Progenitor cell of endocrine pancreas (in vitro differentiated cells): ENCODE measurements at regions not wholly inside any gene's neighbourhood (a gene's known extent, or its start where the extent isn't known, plus 50 kb on each side); places are given as distances from the start of the nearest gene placed in this dataset.
"Not testable (repeated sequence)": the region's sequence is repeated elsewhere in the genome, so short reads cannot be mapped to it uniquely, and the experiment has no call there.

Experiments
- DNase-seq: peaks from one replicate; pipeline ENCODE4 v3.0.0; 2021; ENCODE audit warnings: low spot score; ENCODE audit not compliant: unreplicated experiment
- H3K27ac Mint-ChIP-seq: 2 replicates; pipeline ENCODE4 v1.8.0; 2021; ENCODE audit warnings: mild to moderate bottlenecking, moderate library complexity, mixed read lengths
- H3K27me3 Mint-ChIP-seq: 2 replicates; pipeline ENCODE4 v1.8.0; 2021; ENCODE audit warnings: mixed read lengths
- H3K36me3 Mint-ChIP-seq: 2 replicates; pipeline ENCODE4 v1.8.0; 2022; ENCODE audit warnings: mixed read lengths; ENCODE audit not compliant: insufficient read depth
- H3K4me1 Mint-ChIP-seq: 2 replicates; pipeline ENCODE4 v1.8.0; 2021; ENCODE audit warnings: low read depth, mixed read lengths
- H3K4me3 Mint-ChIP-seq: 2 replicates; pipeline ENCODE4 v1.8.0; 2021; ENCODE audit warnings: low read depth, mild to moderate bottlenecking, moderate library complexity, mixed read lengths
- H3K9me3 Mint-ChIP-seq: 2 replicates; pipeline ENCODE4 v1.8.0; 2021; ENCODE audit warnings: low read depth, mixed read lengths
- TF ChIP-seq, protein P1 (sequence below): fragments of 200-600 bp; sonication (generic); IDR thresholded peaks from one replicate; pipeline ENCODE4 v1.5.0; 2021; ENCODE audit warnings: antibody characterized with exemption, mild to moderate bottlenecking; ENCODE audit not compliant: unreplicated experiment

DNA sequence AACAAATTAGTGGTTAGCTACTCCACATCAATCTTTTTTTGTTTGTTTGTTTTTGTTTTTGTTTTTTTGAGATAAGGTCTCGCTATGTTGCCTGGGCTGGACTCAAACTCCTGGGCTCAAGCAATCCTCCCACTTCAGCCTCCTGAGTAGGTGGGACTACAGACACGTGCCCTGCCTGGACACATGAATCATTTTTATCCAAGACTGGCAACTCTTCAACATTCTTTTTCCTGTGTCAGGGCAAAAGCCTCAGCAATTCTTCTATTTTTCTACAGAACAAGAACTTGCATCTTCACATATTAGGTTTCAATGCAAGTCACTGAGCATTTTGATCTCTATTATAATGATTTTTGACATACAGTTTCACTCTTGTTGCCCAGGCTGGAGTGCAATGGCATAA lies 76.8 kb upstream of the LRCH1 start:
- H3K9me3 Mint-ChIP-seq: peaks cover 3% of the 10 kb centered on the region
- no peaks in the 10 kb centered on the region for H3K27me3 Mint-ChIP-seq
- peaks cover 13% of the 10 kb centered on the region for H3K4me1 Mint-ChIP-seq
- no peak for DNase-seq
- H3K27ac Mint-ChIP-seq: no peak overlapping the region
- TF ChIP-seq, protein P1, sequence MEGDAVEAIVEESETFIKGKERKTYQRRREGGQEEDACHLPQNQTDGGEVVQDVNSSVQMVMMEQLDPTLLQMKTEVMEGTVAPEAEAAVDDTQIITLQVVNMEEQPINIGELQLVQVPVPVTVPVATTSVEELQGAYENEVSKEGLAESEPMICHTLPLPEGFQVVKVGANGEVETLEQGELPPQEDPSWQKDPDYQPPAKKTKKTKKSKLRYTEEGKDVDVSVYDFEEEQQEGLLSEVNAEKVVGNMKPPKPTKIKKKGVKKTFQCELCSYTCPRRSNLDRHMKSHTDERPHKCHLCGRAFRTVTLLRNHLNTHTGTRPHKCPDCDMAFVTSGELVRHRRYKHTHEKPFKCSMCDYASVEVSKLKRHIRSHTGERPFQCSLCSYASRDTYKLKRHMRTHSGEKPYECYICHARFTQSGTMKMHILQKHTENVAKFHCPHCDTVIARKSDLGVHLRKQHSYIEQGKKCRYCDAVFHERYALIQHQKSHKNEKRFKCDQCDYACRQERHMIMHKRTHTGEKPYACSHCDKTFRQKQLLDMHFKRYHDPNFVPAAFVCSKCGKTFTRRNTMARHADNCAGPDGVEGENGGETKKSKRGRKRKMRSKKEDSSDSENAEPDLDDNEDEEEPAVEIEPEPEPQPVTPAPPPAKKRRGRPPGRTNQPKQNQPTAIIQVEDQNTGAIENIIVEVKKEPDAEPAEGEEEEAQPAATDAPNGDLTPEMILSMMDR: no peak
- no peak overlapping the region for H3K4me3 Mint-ChIP-seq
- no peaks in the 10 kb centered on the region for H3K36me3 Mint-ChIP-seq

DNA sequence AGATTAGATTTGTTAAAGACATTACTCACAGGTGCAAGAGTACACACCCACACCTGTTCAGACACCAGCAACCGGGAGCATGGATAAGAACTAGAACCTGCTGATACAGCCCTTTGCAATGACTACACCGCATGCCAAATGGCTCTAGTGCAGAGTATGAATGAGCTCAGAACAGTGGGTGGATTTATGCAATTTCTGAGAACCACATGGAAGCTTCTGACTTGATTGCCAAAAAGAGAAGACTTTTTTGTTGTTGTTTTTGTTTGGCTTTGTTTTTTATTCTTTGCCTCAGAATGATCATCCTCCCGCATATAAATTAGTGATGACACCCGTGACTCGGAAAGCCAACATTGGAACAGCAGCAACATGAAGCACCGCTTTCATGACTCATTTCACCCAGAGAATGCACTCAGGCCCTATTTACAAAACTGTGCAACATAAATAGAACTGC lies 77.4 kb upstream of the LRCH1 start:
- Mint-ChIP-seq H3K36me3 (no peaks in the 10 kb centered on the region), H3K4me3 (no peak overlapping the region), H3K27me3 (no peaks in the 10 kb centered on the region), H3K9me3 (peaks cover 3% of the 10 kb centered on the region), H3K4me1 (peaks cover 13% of the 10 kb centered on the region), H3K27ac (no peak overlapping the region)
- no peak for DNase-seq
- TF ChIP-seq, protein P1: no peak

DNA sequence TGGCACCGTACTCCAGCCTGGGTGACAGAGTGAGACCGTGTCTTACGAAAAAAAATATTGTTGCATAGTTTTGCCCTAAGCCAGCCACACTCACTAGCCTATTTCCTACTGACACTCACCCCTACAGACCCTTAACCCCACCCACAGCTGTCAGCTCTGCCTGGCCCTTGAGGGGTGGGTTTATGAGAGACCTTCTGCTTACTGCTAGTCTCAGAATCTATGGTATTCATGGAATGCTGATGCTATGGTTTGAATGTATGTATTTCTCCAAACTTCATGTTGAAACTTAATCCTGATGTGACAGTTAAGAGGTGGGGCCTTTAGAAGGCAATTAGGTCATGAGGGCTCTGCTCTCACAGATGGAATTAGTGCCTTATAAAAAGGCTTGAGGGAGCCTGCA lies 79.2 kb upstream of the LRCH1 start:
- Mint-ChIP-seq H3K27me3 (no peaks in the 10 kb centered on the region), H3K4me1 (peaks cover 17% of the 10 kb centered on the region), H3K4me3 (no peak overlapping the region), H3K9me3 (peaks cover 3% of the 10 kb centered on the region), H3K27ac (no peak overlapping the region), H3K36me3 (no peaks in the 10 kb centered on the region)
- DNase-seq: no peak
- TF ChIP-seq, protein P1: no peak

DNA sequence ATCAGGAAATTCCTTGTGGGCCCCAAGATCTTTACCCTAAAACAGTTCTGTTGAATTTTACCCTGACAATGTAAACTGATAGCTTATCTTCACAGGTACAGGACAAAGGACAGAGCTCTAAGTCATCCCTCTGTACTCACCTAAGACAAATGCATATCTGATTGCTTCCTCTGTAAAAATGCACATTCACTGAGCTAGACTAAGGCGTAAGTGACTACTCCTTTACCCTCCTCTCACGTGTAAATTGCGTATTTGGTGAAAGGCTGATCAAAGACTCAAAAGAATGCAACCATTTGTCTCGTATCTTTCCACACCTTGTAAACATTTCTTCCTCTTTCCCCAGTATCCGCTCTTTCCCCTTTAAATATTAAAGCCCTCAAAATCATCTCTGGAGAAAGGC lies 80.6 kb upstream of the LRCH1 start:
- TF ChIP-seq, protein P1: no peak
- H3K27me3 Mint-ChIP-seq: no peaks in the 10 kb centered on the region
- H3K4me3 Mint-ChIP-seq: no peak overlapping the region
- no peaks in the 10 kb centered on the region for H3K9me3 Mint-ChIP-seq
- peak overlapping the region; percentile 10 for H3K27ac Mint-ChIP-seq
- peaks cover 17% of the 10 kb centered on the region for H3K4me1 Mint-ChIP-seq
- H3K36me3 Mint-ChIP-seq: no peaks in the 10 kb centered on the region
- no peak for DNase-seq

DNA sequence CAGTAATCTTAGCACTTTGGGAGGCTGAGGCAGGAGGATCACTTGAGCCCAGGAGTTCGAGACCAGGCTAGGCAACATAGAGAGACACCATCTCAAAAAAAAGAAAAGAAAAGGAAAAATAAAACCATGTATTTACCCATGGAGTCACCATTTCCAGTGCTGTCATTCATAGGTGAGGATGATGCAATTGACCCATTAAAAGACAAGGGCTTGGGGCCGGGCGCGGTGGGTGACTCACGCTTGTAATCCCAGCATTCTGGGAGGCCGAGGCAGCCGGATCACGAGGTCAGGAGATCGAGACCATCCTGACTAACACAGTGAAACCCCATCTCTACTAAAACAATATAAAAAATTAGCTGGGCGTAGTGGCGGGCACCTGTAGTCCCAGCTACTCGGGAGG lies 82.6 kb upstream of the RUBCNL start:
- not testable (repeated sequence) for H3K27ac Mint-ChIP-seq

DNA sequence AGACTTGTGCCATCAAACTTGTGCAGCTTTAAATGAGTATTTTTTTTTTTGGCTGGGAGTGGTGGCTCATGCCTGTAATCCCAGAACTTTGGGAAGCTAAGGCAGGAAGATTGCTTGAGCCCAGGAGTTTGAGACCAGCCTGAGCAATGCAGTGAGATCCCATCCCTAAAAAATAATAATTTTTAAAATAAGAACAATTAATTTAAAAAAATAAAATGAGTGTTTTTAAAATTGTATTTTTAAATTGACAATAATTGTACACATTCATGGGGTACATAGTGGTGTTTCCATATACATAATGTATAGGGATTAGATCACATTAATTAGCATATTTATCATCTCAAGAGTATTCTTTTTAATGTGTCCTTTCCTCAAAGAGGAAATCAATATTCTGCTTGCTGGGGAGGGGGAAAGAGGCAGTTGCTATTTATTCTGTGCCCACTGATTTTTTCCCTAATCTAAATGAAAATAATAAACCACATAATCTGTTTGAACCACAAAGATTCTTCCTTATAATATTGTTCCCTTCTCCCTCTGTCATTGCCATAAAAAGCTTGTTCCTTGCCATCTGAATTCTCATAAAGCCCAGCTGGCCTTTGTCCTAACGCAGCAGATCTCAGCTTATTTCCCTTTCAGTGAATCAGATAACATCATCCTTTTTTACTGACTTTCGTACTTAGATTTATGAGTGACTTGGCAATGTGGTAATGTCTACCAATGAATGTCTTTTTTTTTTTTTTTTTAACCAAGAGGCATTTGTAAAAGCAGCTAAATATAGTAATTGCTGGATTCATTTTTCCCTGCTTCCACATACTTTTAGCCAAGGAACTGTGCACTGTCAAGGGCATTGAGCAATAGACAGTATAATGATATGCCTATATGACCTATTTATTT lies 81.8 kb upstream of the RUBCNL start:
- peaks cover 14% of the 10 kb centered on the region for H3K4me1 Mint-ChIP-seq
- no peaks in the 10 kb centered on the region for H3K27me3 Mint-ChIP-seq
- TF ChIP-seq, protein P1: no peak
- no peak overlapping the region for H3K4me3 Mint-ChIP-seq
- H3K9me3 Mint-ChIP-seq: no peaks in the 10 kb centered on the region
- DNase-seq: no peak
- H3K27ac Mint-ChIP-seq: no peak overlapping the region
- no peaks in the 10 kb centered on the region for H3K36me3 Mint-ChIP-seq

More for the DNA sequence above, 82.6 kb upstream of the RUBCNL start:
- not testable (repeated sequence) for H3K27me3 Mint-ChIP-seq, H3K36me3 Mint-ChIP-seq, H3K9me3 Mint-ChIP-seq, DNase-seq, H3K4me3 Mint-ChIP-seq
- H3K4me1 Mint-ChIP-seq: peaks cover 14% of the 10 kb centered on the region

DNA sequence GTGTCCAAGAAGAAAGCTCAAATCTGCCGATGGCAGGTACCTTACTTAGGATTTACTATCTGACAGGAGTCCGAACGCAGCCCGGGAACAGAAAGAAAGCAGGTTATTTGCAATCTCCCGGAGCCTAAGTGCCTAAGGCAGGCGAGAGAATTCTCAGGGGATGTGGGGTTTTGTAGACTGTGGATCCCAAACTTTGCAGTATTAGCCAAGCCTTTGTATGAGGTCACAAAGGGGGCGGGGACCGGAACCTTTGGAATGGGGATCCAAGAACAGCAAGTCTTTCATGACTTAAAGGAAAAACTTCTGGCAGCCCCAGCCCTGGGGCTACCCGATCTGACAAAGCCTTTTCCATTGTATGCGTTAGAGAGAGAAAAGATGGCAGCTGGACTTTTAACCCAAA lies 80.6 kb upstream of the RUBCNL start:
- DNase-seq, H3K4me3 Mint-ChIP-seq, H3K27ac Mint-ChIP-seq, H3K27me3 Mint-ChIP-seq, H3K9me3 Mint-ChIP-seq, H3K36me3 Mint-ChIP-seq: not testable (repeated sequence)
- H3K4me1 Mint-ChIP-seq: peaks cover 11% of the 10 kb centered on the region

DNA sequence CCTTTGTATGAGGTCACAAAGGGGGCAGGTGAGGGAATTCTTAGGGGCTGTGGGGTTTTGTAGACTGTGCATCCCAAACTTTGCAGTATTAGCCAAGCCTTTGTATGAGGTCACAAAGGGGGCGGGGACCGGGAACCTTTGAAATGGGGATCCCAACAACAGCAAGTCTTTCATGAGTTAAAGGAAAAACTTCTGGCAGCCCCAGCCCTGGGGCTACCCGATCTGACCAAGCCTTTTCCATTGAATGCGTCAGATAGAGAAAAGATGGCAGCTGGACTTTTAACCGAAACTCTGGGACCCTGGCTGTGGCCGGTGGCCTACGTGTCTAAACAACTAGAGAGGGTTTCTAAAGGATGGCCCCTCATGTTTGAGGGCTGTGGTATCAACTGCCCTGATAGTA lies 79.0 kb upstream of the RUBCNL start:
- H3K9me3 Mint-ChIP-seq: not testable (repeated sequence)

More for the DNA sequence above, 79.0 kb upstream of the RUBCNL start:
- not testable (repeated sequence) for H3K27me3 Mint-ChIP-seq, DNase-seq, H3K4me1 Mint-ChIP-seq, H3K4me3 Mint-ChIP-seq, H3K36me3 Mint-ChIP-seq, H3K27ac Mint-ChIP-seq
